ENCODE measurements at regions not wholly inside any gene's neighbourhood (a gene's known extent, or its start where the extent isn't known, plus 50 kb on each side); places are given as distances from the start of the nearest gene placed in this dataset.

DNA sequence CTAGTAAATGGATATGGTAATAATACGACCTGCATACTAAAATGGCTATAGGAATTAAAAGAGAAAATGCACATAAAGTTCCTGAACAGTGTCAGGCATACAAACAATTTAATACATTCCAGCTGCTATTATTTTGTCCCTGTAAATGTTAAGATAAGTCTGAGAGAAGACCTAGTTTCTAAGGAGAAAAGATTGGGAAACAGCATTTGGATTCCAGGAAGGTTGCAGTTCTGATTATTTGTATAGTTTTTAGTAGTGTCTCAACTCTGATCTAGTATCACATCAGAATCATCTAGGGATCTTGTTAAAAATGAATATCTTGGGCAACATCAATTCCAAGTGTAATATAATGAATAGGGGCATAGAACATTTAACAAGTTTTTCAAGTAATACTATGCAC, 905.7 kb downstream of the NSUN3 start:
- ChIA-PET CTCF (no interaction called here), POLR2A (no interaction called here)
- no peaks in the 10 kb centered on the region for H3K4me1 ChIP-seq (ENCODE audit: control insufficient read depth, insufficient read depth, low read length)
- H3K4me3 ChIP-seq (ENCODE audit: low read depth, low read length), result no peak overlapping the region
- no peaks in the 10 kb centered on the region for H3K36me3 ChIP-seq (ENCODE audit: control insufficient read depth in 2 of 2, insufficient read depth in 1 of 2, low read length in 2 of 2)
- no peak overlapping the region for H3K27ac ChIP-seq (ENCODE audit: extremely low read depth, low read depth, low read length)
- no peak for TF ChIP-seq ZNF10 (tag by site-specific recombination; IDR thresholded peaks at IDR 0.05)
- TF ChIP-seq ZNF529 (tag by site-specific recombination; IDR thresholded peaks at IDR 0.05; ENCODE audit: insufficient replicate concordance), result no peak
- no peak for TF ChIP-seq ZNF785 (tag by site-specific recombination; IDR thresholded peaks at IDR 0.05)
- TF ChIP-seq ZNF121 (tag by site-specific recombination; IDR thresholded peaks at IDR 0.05), result no peak
- no peak for TF ChIP-seq SP3 (tag by site-specific recombination; IDR thresholded peaks at IDR 0.05)
- no peak for TF ChIP-seq ZNF112 (tag by site-specific recombination; IDR thresholded peaks at IDR 0.05)
- no peak for TF ChIP-seq ZNF514 (tag by site-specific recombination; IDR thresholded peaks at IDR 0.05)
- TF ChIP-seq ZNF555 (tag by site-specific recombination; conservative IDR thresholded peaks at IDR 0.05), result no peak
- TF ChIP-seq KLF8 (tag by site-specific recombination; IDR thresholded peaks at IDR 0.05), result no peak
- TF ChIP-seq KLF10 (tag by site-specific recombination; IDR thresholded peaks at IDR 0.05), result no peak
- no peak for TF ChIP-seq ZBTB8A (tag by site-specific recombination; IDR thresholded peaks at IDR 0.05)
- no peak for TF ChIP-seq ZNF623 (tag by site-specific recombination; IDR thresholded peaks at IDR 0.05)
- TF ChIP-seq ZNF664 (tag by site-specific recombination; IDR thresholded peaks at IDR 0.05), result no peak
- no peak for TF ChIP-seq ZNF157 (tag by site-specific recombination; IDR thresholded peaks at IDR 0.05)
- TF ChIP-seq FEZF1 (tag by site-specific recombination; IDR thresholded peaks at IDR 0.05), result no peak
- no peak for TF ChIP-seq ZBTB48 (tag by site-specific recombination; IDR thresholded peaks at IDR 0.05)
- no peak for TF ChIP-seq ZNF585B (tag by site-specific recombination; IDR thresholded peaks at IDR 0.05)
- TF ChIP-seq ZNF449 (tag by site-specific recombination; IDR thresholded peaks at IDR 0.05), result no peak
- no peak for TF ChIP-seq ZBTB44 (tag by site-specific recombination; IDR thresholded peaks at IDR 0.05)
- H3K9me3 ChIP-seq (ENCODE audit: control insufficient read depth, insufficient read depth, low read depth, low read length), result no peaks in the 10 kb centered on the region

- Histone ChIP-seq H3K36me3 (ENCODE audit: control insufficient read depth in 2 of 2, insufficient read depth in 1 of 2, low read length in 2 of 2) (no peaks in the 10 kb centered on the region), H3K9me3 (ENCODE audit: control insufficient read depth, insufficient read depth, low read depth, low read length) (no peaks in the 10 kb centered on the region), H3K4me1 (ENCODE audit: control insufficient read depth, insufficient read depth, low read length) (no peaks in the 10 kb centered on the region), H3K4me3 (ENCODE audit: low read depth, low read length) (no peak overlapping the region), H3K27ac (ENCODE audit: extremely low read depth, low read depth, low read length) (no peak overlapping the region)
- ChIA-PET POLR2A (no interaction called here), CTCF (no interaction called here)
- TF ChIP-seq KLF8 (tag by site-specific recombination; IDR thresholded peaks at IDR 0.05), result no peak
- no peak for TF ChIP-seq ZNF37A (tag by site-specific recombination; IDR thresholded peaks at IDR 0.05)
- no peak for TF ChIP-seq ZBTB44 (tag by site-specific recombination; IDR thresholded peaks at IDR 0.05)
- TF ChIP-seq, protein P1, sequence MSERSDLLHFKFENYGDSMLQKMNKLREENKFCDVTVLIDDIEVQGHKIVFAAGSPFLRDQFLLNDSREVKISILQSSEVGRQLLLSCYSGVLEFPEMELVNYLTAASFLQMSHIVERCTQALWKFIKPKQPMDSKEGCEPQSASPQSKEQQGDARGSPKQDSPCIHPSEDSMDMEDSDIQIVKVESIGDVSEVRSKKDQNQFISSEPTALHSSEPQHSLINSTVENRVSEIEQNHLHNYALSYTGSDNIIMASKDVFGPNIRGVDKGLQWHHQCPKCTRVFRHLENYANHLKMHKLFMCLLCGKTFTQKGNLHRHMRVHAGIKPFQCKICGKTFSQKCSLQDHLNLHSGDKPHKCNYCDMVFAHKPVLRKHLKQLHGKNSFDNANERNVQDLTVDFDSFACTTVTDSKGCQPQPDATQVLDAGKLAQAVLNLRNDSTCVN (tag by site-specific recombination; optimal IDR thresholded peaks at IDR 0.05), result no peak
- TF ChIP-seq, protein P2, sequence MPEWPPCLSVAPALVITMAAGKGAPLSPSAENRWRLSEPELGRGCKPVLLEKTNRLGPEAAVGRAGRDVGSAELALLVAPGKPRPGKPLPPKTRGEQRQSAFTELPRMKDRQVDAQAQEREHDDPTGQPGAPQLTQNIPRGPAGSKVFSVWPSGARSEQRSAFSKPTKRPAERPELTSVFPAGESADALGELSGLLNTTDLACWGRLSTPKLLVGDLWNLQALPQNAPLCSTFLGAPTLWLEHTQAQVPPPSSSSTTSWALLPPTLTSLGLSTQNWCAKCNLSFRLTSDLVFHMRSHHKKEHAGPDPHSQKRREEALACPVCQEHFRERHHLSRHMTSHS (tag by site-specific recombination; IDR thresholded peaks at IDR 0.05), result no peak
- TF ChIP-seq PRDM10 (tag by site-specific recombination; IDR thresholded peaks at IDR 0.05), result no peak
- TF ChIP-seq, protein P3, sequence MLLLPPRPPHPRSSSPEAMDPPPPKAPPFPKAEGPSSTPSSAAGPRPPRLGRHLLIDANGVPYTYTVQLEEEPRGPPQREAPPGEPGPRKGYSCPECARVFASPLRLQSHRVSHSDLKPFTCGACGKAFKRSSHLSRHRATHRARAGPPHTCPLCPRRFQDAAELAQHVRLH (tag by site-specific recombination; IDR thresholded peaks at IDR 0.05), result no peak
- no peak for TF ChIP-seq ZNF555 (tag by site-specific recombination; conservative IDR thresholded peaks at IDR 0.05)
- TF ChIP-seq OVOL3 (tag by site-specific recombination; IDR thresholded peaks at IDR 0.05), result no peak
These were observed 909.2 kb downstream of the NSUN3 start for GRCh38 chr3:94972066-94972465.

All from HEK293 (cell line).